B cell (primary cell): ENCODE measurements at regions not wholly inside any gene's neighbourhood (a gene's known extent, or its start where the extent isn't known, plus 50 kb on each side); places are given as distances from the start of the nearest gene placed in this dataset.

Source experiments
- CTCF ChIP-seq: fragments of 200-600 bp; IDR thresholded peaks from one replicate; pipeline ENCODE4 v1.8.0; 2022; ENCODE audit warnings: antibody characterized with exemption, mild to moderate bottlenecking
- EZH2 ChIP-seq: IDR thresholded peaks from 2 replicates; pipeline ENCODE4 v1.6.1; 2012; ENCODE audit warnings: borderline replicate concordance, low read depth, mild to moderate bottlenecking, moderate library complexity, low read length; ENCODE audit not compliant: insufficient read depth, poor library complexity, severe bottlenecking

GRCh38 chr9:25954209-25954608 is 276.0 kb upstream of the TUSC1 start:
- TF ChIP-seq EZH2 (no peak), CTCF (no peak)
